GM13977 (cell line): ENCODE measurements at regions not wholly inside any gene's neighbourhood (a gene's known extent, or its start where the extent isn't known, plus 50 kb on each side); places are given as distances from the start of the nearest gene placed in this dataset.

Experiments
- DNase-seq: peaks from one replicate; pipeline ENCODE4 v3.0.0; 2012; ENCODE audit warnings: low spot score
- in situ Hi-C: fragments of 300-500 bp; cut with MboI; formaldehyde crosslinking; loops from one replicate; pipeline ENCODE4 v1.12.0; 2022; ENCODE audit warnings: low sequenced_read_pairs, low pct_unique_long_range_greater_than_20kb, mixed read lengths, inconsistent platforms; ENCODE audit not compliant: unreplicated experiment
- TF ChIP-seq, protein P1 (sequence below): IDR thresholded peaks from 2 replicates; pipeline ENCODE4 v1.5.1; 2012; ENCODE audit warnings: mild to moderate bottlenecking, control low read depth; ENCODE audit not compliant: insufficient read depth; ENCODE audit errors: extremely low read depth, missing control alignments

DNA sequence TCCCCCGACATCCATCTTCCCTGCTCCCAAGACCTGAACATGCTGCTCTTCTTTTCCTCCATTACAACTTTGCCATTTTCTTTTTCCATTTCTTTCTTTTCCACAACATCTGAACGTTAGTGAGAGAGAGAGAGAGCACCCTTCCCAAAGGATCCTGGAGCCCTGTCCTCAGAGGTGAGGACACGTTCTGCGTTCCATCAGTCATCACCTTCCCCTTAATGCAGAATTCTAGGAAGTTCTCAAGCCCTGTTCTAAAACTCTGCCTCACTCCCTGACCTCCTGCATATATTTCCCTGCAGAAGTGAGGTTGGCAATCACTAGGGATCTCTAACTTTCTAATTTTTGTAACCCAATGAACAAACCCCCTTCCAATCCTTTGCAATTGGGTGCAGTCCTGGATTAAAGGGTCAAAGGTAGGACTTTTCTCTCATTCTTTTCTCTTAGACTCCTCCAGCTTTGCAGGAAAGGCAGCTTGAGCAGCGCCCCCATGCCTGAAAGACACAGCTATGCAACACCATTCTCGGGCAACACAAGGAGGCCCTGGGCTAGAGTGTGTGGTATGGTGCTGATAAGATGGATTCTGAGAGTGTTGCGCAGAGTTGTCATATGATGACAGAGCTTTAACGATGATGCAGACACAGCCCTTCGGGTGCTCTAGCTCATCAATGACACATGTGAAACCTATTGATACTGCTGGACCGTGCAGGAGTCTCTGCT is 59.2 kb upstream of the TNR start:
- TF ChIP-seq, protein P1, sequence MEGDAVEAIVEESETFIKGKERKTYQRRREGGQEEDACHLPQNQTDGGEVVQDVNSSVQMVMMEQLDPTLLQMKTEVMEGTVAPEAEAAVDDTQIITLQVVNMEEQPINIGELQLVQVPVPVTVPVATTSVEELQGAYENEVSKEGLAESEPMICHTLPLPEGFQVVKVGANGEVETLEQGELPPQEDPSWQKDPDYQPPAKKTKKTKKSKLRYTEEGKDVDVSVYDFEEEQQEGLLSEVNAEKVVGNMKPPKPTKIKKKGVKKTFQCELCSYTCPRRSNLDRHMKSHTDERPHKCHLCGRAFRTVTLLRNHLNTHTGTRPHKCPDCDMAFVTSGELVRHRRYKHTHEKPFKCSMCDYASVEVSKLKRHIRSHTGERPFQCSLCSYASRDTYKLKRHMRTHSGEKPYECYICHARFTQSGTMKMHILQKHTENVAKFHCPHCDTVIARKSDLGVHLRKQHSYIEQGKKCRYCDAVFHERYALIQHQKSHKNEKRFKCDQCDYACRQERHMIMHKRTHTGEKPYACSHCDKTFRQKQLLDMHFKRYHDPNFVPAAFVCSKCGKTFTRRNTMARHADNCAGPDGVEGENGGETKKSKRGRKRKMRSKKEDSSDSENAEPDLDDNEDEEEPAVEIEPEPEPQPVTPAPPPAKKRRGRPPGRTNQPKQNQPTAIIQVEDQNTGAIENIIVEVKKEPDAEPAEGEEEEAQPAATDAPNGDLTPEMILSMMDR: no peak
- in situ Hi-C loops: no loop called here
- no peak for DNase-seq

DNA sequence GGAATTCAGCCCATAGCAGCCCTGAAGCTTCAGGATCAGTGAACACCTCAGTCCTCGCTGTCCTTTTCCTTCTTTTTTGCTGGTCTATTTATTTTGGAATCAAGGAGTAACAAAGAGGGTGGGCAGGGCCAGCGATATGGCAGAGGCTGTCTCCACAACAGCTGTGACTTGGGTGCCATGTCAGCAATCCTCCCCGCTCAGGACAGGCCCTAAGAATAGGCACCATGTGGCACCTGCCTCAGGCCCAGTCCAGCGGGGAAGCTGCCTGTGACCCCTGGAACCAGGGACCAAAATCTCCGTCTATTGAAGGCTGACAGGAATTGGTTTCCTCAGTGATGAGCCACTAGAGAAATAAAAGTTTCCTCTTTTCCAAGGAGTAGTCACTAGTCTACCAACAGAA is 58.6 kb upstream of the TNR start:
- in situ Hi-C loops: no loop called here
- no peak for DNase-seq
- TF ChIP-seq, protein P1: no peak

DNA sequence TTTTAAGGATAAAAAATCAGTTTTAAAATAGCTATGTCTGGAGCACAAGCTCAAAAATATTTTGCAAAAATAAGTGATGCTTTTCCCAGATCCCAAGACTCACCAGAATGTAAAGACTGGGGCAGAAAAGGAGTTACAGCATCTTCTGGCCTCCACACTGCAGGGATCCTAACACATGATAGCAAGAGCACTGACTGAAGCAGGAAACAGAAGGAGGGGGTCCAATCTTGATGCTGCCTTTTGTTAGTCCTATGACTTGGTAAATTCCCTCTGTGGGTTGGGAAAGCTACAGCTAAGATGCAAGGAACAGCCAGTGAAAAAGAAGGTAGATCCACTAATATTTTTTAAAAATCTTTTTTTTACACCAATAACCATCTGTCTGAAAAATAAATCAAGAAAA is 54.2 kb upstream of the TNR start:
- TF ChIP-seq, protein P1: no peak
- no peak for DNase-seq
- in situ Hi-C loops: no loop called here

DNA sequence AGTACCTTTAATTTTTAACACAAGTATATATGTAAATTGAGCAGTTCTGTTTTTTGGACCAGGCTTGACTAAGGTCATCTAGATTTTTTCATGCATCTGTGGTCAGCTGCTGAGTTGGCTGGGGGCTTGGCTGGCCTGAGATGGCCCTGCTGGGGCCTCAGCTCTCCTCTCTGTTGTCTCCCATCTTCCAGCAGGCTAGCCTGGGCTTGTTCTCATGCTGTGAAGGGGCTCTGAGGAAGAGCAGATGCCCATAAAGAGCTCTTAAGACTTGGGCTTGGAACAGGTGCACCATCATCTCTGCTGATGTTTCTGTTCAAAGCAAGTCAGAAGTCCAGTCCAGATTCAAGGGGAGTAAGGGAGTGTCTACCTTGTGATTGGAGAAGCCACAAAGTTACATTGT is 51.2 kb upstream of the TNR start:
- in situ Hi-C loops: no loop called here
- TF ChIP-seq, protein P1: no peak
- no peak for DNase-seq

DNA sequence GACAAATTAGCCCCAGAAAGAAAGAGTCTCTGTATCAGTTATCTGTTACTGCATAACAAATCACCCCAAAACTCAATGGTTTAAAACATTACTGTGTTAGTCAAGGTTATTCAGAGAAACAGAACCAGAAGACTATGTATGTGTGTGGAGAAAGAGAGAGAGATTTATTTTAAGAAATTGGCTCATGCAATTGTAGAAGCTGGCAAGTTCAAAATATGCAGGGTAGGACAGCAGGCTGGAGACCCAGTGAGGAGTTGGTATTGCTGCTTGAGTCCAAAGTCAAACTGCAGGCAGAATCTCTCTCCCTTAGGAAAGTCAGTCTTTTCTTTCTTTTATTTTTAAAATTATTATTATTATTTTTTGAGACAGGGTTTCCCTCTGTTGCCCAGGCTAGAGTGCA is 50.2 kb upstream of the TNR start:
- TF ChIP-seq, protein P1: no peak
- no peak for DNase-seq
- in situ Hi-C loops: no loop called here
